CD4-positive, alpha-beta T cell treated with Interleukin-4 for 4 hours (primary cell): ENCODE measurements at regions not wholly inside any gene's neighbourhood (a gene's known extent, or its start where the extent isn't known, plus 50 kb on each side); places are given as distances from the start of the nearest gene placed in this dataset.

Experiments used
- DNase-seq: peaks from one replicate; pipeline ENCODE4 v3.0.0-alpha.2; 2020

DNA sequence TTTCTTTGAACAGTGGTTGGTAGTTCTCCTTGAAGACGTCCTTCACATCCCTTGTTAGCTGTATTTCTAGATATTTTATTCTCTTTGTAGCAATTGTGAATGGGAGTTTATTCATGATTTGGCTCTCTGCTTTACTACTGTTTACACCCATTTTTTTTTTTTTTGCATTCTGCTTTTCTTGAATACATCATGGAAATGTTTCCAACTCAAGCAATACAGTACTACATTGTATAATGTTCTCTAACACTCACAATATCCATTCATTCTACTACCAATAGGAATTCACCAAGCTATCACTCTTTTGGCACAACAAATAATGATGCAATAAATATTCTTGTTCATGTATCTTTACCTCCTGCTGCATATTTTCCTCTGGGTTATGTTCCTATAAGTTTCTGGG, 801.7 kb downstream of the NTRK3 start:
- no peak for DNase-seq

DNA sequence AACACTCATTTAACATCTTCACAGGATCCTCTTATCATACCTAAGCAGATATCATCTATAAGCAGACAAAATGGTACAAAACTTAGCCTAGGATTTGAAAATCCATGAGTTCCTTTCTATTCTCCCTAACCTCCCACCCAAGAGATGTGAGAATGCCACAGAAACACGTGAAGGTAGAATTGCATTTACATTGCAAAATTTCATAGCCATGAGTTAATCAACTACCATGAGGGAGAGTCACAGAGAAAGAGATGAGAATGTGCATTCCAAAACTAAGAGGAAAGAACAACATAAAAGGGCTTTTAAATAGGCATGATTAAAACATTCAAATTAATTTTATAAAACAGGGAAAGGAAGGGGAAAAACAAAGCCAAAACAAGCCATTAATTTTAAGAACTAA, 806.2 kb downstream of the NTRK3 start:
- DNase-seq: no peak

DNA sequence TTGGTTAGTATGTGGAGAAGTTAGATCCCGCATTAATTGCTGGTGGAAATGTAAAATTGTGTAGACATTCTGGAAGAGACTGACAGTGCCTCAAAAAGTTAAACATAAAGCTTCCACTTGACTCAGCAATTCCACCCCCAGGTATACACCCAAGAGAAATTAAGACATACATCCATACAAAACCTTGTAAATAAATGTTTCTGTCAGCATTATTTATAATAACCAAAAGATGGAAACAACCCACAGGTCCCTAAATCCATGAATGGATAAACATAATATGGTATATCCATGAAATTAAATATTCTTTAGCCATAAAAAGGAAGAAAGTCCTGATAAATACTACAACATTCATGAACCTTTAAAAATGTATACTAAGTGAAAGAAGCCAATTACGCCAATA, 817.4 kb downstream of the NTRK3 start:
- no peak for DNase-seq

DNA sequence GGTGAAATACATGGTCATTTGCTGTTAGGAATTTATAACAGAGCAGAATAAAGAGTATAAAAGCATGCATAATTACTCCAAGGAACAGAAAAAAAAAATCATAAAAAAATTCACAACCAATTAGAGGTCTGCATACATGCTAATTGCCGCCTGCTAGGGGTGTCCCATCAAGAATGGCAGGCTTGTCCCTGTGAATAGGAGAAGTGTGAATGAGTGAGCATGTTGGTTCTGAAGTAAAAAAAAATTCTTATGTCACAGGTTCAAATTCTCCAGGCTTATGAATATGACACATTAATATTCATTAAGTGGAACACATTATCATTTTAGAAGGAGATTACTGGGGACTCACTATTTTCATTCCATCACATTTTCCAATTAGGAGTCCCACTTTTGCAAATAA, 822.7 kb downstream of the NTRK3 start:
- no peak for DNase-seq

DNA sequence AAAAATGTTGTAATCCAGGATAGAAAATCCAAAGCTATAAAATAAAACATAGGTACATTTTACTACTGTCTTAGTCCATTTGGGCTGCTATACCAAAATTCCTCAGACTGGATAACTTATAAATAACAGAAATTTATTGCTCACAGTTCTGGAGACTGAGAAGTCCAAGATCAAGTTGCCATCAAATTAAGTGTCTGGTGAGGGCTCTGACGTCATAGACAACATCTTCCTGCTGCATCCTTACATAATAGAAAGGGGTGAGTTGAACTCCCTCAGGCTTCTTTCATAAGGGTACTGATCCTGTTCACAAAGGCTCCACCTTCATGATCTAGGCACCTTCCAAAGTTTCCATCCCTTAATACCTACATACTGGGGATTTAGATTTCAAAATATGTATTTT, 826.8 kb downstream of the NTRK3 start:
- no peak for DNase-seq

DNA sequence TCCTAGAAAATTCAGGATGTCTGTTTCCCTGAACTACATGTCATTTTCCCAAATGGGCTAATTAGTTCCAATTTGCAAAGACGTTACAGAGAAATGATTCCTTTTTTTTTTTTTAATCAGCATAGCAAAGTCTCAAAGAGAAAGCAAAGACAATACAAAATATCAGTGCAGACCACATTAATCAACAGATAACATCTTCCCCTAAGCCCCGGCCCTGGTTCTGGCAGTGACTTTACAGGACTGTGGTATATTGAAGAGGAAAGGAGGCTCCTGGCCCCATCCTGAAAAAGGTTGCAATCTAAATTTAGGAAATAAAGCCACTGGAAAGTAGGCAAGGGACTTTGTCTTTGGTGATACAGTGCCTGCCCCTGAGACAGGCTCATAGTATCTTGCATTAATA, 836.5 kb downstream of the NTRK3 start:
- DNase-seq: no peak

DNA sequence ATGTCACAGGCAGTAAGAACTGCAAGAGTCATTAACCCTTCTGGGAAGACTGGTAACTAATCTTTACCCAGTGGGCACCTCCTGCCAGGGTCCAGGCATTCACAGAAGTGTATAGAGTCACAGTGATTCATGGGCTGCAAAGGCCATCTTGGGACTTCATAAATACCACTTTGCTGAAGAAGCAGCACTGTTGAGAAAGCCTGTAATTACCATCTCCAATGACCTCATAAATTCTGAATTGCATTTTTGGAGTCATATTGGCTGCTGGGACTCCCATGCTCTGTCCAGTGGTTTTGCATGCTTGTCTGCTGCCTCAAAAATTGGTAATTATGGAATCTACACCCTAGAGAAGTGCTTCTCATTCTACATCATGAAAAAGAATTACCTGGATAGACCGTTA, 837.2 kb downstream of the NTRK3 start:
- no peak for DNase-seq

DNA sequence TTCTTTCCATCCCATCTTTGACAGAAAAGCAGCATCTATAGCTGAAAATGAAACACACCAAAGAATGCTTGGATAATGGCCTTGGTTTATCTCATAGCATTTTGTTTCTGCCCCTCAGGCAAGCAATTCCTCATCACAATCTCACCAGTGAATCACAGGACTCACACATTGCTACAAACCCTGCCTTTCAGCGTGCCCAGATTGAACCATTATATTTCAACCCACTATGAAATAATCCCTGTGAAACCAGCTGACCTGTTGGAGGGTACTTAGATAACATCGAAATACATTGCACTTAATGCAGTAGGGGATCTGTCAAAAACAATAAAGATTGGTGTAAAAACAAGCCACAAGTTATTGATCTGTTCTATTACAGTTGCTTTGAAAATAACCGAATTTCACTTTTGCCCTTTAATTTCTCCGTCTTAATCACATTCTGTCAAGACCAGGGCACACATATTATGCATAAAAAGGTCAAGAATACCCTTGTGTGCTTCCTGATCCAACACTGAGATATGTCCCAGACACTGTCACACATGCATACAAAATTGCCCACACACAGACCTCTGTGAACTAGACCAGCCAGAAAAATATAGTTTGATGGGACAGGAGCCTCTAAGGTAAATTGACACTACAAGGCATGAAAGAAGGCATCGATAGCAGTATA, 839.8 kb downstream of the NTRK3 start:
- DNase-seq: no peak

DNA sequence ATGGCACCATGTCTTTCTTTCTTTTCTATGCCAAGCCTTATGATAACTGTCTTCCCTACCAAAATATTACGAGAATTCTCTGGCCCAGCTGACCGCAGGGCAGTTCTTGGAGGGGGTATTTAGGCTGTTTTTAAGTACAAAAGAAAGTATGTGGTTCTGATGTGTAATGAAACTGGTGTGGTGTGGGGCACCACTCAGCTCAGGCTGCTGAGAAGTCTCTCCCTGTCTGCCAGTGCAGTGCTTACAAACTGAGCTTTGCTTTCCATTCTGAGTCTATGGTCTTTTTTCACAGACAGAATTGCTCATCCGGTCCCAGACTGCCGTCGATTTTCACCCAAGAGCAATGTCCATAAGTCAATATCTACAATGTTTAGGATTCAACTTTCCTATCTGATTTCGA, 847.6 kb downstream of the NTRK3 start:
- DNase-seq: no peak

DNA sequence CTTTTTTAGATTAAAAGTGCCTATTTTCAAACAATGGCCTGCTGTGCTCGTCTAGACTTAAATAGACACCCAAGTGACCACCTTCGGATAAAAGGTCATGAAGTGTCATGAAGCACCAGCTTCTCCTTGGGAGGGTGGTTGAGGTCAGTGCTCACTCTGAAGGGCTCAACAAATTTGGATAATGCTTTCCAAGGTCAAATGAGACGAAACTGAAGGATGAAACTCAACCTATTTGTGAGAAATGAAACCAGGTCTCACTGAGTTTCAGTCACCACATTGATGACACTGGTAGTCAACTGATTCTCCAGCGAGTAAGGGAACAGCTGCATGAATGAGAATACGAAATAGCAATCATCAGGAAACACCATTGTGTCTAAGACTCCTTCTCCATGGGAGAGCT, 852.6 kb downstream of the NTRK3 start:
- DNase-seq: no peak

DNA sequence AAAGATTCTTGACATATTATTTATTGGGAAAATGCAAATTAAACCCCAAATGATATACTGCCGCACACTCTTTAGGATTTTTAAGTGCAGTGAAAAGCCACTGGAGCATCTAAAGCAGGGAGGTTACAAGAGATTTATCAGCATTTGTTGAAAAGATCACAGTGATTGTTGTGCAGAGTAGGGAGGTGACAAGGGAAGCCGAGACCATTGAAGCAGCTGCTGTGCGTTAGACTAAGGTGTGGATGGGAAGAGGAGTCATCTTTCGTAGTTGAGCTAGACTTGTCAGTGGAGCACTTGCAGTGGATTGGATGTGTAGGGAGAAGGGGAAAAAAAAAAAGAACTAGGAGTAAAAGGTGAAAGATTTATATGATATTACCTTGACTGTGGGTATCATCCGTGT, 854.6 kb downstream of the NTRK3 start:
- DNase-seq: no peak

DNA sequence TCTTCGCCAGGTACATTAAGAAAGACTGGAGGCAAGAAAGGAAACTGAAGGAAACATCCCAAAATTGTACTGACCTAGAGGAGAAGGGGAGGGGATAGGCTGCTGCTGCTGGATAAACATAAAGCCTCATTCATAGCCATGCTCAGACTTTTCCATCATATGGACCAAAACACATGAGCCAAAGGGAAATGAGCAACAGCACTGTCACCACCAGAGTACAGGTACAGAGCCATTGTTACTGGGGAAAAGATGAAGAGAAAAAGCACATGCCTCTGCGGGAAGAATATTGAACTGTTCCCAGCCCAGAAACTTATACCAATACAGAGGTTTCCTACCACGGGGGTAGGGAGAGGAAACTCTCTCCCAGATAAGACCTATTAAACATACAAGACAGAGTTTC, 861.9 kb downstream of the NTRK3 start:
- no peak for DNase-seq

DNA sequence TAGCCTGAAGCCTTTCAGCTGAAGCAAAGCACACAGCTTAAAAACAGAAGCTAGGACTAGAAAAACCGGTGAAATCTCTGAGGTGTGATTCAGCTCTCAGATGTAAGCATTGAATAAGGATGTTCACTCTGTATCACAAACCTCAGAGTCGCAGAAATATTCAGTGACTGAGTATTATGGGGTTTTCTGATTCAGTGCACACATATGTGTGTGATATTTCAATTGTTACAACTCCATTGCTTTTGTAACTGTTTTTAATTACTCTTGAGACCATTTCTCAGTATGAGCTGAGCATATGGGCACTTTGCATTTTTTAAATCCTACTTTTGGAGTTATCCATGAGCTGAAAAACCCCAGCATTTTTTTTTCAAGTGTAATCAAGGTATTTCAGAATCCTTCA, 868.8 kb downstream of the NTRK3 start:
- DNase-seq: no peak

DNA sequence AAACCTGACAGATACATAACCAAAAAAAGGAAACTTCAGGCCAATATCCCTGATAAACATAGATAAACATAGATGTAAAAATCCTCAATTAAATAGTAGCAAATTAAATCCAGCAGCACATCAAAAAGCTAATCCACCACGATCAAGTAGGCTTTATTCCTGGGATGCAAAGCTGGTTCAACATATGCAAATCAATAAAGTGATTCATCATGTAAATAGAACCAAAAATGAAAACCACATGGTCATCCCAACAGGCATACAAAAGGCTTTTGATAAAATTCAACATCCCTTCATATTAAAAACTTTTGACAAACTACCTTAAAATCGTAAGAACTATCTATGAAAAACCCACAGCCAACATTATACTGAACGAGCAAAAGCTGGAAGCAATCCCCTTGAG, 882.2 kb downstream of the NTRK3 start:
- no peak for DNase-seq

DNA sequence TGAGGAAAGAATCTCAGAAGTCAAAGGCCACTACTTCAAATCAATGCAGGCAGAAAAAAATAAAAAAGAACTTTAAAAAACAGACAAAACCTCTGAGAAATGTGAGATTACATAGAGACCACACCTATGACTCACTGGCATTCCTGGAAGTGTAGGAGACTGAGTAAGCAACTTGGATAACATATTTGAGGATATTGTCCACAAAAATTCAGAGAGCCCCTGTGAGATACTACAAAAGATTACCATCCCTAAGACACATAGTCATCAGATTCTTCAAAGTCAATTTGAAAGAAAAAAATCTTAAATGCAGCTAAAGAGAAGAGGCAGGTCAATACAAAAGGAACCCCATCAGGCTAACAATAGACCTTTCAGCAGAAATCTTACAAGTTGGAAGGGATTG, 887.3 kb downstream of the NTRK3 start:
- no peak for DNase-seq

DNA sequence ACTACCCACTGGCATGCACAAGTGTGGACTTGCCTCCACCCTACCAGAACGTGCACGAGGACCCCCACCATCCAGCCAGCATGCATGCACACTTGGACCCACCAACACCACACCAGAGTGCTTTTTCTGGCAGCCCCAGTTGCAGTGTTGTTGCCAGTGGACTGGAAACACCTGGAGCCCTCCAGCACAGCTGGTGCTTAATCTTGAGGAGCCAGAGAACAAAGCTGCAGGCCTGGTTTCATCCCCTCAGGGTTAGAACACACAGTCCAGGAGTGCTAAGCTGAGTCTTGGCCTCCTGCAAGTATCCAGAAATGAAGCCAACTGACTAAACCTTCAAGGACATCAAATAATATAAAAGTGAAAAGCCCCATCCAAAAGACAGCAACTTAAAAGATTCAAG, 888.0 kb downstream of the NTRK3 start:
- DNase-seq: no peak

DNA sequence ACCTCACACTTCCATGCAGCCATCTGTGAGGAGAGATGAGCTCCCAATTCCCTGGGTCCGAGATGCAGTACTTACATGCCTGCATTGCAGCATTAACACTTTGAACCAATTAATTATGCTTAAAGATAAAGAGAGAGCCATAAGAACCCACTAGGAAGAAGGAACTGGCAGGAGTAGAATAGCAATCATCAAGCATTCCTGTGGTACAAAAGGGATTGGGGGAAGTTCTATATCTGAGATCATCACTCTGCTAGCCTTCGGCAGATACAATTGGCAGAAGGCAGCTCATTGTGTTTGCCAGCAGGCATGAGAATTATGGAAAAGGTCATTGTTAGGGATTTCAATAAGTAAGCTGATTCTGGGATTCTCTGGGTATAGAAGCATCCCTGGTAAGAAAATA, 891.4 kb downstream of the NTRK3 start:
- DNase-seq: no peak

DNA sequence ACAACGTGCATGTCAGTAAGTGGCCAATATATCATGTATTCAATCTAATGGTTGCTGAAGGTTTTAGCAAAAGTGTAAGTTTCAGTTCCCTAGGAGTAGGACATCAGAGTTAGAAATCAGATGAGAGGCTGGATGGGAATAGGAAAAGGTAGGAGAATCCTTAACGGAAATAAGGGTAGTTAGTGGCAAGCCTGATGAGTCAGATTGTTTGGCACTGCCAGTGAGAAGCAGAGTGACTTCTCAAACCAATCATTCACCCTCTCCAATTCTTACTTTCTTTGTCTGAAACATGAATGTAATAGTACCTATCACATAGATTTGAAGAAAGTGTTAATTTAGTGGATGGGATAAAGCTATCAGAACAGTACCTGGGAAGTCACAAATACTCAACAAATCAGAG, 894.0 kb downstream of the NTRK3 start:
- DNase-seq: no peak

DNA sequence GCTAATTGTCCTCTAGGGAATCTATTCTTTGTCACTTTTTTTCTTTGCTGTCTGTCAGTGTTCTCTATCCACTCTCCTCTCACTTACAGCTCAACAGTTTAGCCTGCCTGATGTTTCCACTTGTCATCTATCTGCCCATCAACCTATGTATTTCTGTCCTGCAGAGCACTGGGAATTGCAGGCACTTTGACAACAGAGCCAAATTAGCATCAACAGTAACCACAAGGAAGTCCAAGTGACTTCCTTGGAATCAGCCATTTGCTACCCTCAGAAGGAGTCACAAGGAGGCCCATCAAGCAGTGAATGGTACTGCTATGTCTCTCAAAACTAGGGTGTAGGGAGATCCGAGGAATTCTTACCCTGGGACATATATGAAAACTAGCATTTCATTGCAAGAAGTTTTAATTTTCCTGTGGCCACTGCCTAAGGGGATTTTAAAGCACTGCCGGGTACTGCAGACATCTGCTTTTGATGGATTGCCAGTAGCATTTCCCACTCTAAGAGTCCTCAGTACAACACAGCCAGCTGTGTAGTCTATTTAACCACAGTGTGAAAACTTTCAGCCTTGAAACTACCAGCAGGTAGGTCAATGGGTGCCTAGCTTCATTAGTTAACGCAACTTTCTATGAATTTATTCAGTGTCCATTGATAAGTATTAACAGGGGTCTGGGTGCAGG, 898.8 kb downstream of the NTRK3 start:
- DNase-seq: no peak

DNA sequence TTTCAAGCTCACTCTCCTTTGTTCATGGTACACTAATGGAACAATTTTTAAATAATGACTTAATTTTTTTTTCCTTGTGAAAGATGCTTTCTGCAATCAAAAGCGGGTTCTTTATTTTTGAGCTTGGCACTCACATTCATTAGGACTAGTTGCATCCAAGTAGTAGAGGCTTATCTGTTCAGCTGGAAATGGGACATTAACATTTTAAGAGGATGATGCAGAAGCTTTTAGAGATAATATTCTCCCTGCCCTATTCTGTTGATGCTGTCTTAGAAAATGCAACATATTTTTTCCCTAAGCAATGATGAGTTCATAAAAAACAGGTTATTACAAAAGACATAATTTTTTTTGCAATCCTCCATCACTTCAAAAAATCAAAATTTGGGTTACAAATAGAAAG, 900.6 kb downstream of the NTRK3 start:
- no peak for DNase-seq

DNA sequence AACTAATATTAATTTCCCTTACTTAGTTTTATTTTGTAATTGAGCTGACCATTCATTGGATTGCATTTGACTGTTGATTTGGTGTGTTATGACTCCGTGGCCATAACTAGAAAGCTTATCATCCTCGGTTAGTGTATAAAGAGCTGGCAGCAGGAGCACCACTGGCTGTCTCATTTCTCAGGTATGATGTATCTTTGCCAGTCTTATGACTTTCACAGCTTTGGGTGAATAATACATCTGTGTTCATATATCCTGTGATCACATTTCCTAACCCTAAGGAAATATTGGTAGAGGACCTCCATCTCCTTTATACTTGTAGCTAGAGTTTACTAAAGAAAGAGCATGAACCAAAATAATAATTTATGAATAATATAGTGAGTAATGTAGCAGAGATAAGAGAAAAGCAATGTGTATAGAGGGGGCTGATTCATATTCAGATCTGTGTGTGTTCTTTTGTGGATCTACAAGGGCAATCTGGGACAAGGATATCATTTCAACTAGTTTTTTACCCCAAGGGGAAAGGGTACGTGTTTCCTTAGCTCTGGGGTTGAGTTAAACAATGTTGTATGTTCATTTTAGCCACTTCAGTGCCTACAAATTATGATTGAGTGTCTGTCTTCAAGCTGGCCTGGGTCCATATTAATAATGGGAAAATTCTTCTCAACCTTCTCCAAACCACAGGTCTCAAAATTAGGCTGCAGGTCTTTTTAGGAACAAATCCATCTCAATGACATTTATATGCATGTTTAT, 901.7 kb downstream of the NTRK3 start:
- DNase-seq: no peak

DNA sequence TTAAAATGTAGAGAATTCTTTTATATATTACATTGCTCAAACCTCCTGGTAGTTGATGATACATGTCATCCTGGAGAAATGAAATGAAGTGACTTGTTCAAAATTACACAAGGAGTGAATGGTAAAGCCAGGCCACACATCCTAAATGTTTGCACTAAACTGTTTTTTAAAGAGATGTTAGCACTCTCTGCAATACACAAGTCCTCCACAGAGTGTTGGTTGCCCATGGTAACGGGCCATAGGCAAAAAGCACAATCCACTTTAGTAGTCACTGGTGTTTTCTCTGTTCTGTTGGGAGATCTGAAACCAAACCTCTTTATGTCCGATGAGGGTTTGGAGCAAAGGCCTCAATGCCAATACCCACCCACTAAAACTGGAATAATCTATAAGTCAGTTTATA, 907.4 kb downstream of the NTRK3 start:
- DNase-seq: no peak

DNA sequence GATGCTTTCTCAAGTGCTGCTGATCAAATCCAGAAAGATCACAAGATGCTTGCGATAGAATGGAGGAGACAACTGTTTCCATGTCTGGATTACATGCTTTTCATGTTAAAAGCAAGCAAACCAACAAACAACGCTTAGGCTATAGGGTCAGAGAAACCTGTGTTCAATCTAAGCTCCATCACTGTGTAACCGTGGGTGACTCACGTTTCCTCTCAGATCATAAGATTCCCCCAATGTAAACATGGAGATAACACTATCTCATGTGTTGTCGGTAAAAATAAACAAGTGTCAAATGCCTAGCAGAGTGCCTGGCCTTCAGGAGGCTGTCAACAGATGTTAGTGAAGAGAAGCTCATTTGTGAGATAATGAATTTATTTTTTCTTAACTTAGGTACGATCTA, 907.8 kb downstream of the NTRK3 start:
- no peak for DNase-seq

DNA sequence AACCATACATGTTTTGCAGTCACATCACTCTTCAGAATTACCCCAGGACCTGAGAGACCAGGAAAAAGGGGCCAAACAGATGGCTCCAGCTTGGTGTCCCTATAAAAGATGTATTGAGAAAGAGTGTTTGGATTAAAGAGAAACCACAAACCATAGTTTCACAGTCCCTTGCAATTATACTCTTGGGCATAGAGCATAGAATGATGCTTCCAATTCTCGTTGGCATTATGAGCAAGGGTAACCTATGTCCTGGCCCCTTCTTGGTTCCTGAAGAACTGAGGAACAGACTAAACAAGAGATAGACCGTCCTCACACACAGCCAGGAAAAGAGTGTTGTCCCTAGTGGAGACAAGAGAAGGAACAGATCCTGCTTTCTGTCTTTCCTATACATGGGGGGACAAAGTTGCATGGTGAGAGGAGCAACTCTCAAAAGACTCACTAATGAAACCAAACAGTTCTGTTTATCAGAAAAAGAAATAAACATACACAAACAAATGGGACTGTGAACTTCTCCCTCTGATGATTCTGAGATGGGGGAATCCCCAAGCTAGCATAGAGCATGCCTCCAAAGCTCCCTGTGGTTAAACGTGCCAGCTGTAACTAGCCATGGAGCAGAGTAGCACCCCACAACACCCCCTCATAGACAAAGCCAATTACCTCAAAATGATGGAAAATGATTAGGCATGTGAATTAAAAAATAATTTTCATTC, 908.6 kb downstream of the NTRK3 start:
- DNase-seq: no peak
